ENCODE measurements at regions not wholly inside any gene's neighbourhood (a gene's known extent, or its start where the extent isn't known, plus 50 kb on each side); places are given as distances from the start of the nearest gene placed in this dataset.

- DNase-seq (ENCODE audit: low spot score) = no peak
- no peak for TF ChIP-seq CTCF (IDR thresholded peaks at IDR 0.05; ENCODE audit: extremely low read depth, missing control alignments)
These were observed 524.0 kb downstream of the UTRN start for GRCh38 chr6:144809120-144809519.

GRCh38 chr6:144809969-144810368, 524.8 kb downstream of the UTRN start:
- DNase-seq (ENCODE audit: low spot score) = no peak
- no peak for TF ChIP-seq CTCF (IDR thresholded peaks at IDR 0.05; ENCODE audit: extremely low read depth, missing control alignments)

- no peak for TF ChIP-seq CTCF (IDR thresholded peaks at IDR 0.05; ENCODE audit: extremely low read depth, missing control alignments)
- no peak for DNase-seq (ENCODE audit: low spot score)
These were observed 526.0 kb downstream of the UTRN start for GRCh38 chr6:144811140-144811539.

- TF ChIP-seq CTCF (IDR thresholded peaks at IDR 0.05; ENCODE audit: extremely low read depth, missing control alignments) = no peak
- no peak for DNase-seq (ENCODE audit: low spot score)
These were observed 531.8 kb downstream of the UTRN start for GRCh38 chr6:144816936-144817335.

- no peak for TF ChIP-seq CTCF (IDR thresholded peaks at IDR 0.05; ENCODE audit: extremely low read depth, missing control alignments)
- no peak for DNase-seq (ENCODE audit: low spot score)
These were observed 535.1 kb downstream of the UTRN start for GRCh38 chr6:144820270-144820669.

- TF ChIP-seq CTCF (IDR thresholded peaks at IDR 0.05; ENCODE audit: extremely low read depth, missing control alignments) = no peak
- no peak for DNase-seq (ENCODE audit: low spot score)
These were observed 538.0 kb downstream of the UTRN start for GRCh38 chr6:144823131-144823530.

- no peak for DNase-seq (ENCODE audit: low spot score)
- no peak for TF ChIP-seq CTCF (IDR thresholded peaks at IDR 0.05; ENCODE audit: extremely low read depth, missing control alignments)
These were observed 538.9 kb downstream of the UTRN start for GRCh38 chr6:144824018-144824417.

Data from GM20000 (cell line).